Fibroblast of pulmonary artery (primary cell): ENCODE measurements at regions not wholly inside any gene's neighbourhood (a gene's known extent, or its start where the extent isn't known, plus 50 kb on each side); places are given as distances from the start of the nearest gene placed in this dataset.

Experiments used
- DNase-seq: peaks from one replicate; pipeline ENCODE4 v3.0.0-alpha.2; 2010; ENCODE audit warnings: low read depth
- H3K4me3 ChIP-seq: replicated peaks from 2 replicates; pipeline ENCODE4 v1.5.1; 2011; ENCODE audit warnings: low read depth, mild to moderate bottlenecking, control low read depth, low read length, moderate library complexity
- CTCF ChIP-seq: IDR thresholded peaks from 2 replicates; pipeline ENCODE4 v1.5.1; 2011; ENCODE audit warnings: mild to moderate bottlenecking, control low read depth, low read length, inconsistent platforms; ENCODE audit errors: missing control alignments

- no peak overlapping the region for H3K4me3 ChIP-seq
- TF ChIP-seq CTCF: no peak
- DNase-seq: no peak
These were observed 59.2 kb upstream of the MYCBP2 start for GRCh38 chr13:77386046-77386445.

- DNase-seq: no peak
- H3K4me3 ChIP-seq: no peak overlapping the region
- TF ChIP-seq CTCF: no peak
These were observed 58.1 kb upstream of the MYCBP2 start for GRCh38 chr13:77384999-77385398.

GRCh38 chr13:77383097-77383496, 56.2 kb upstream of the MYCBP2 start:
- DNase-seq: no peak
- H3K4me3 ChIP-seq: no peak overlapping the region
- no peak for TF ChIP-seq CTCF

GRCh38 chr13:77381059-77381458, 54.2 kb upstream of the MYCBP2 start:
- H3K4me3 ChIP-seq: no peak overlapping the region
- DNase-seq: no peak
- no peak for TF ChIP-seq CTCF

- no peak for TF ChIP-seq CTCF
- no peak for DNase-seq
- no peak overlapping the region for H3K4me3 ChIP-seq
These were observed 52.6 kb upstream of the MYCBP2 start for GRCh38 chr13:77379508-77379907.

- no peak for DNase-seq
- H3K4me3 ChIP-seq: no peak overlapping the region
- no peak for TF ChIP-seq CTCF
These were observed 51.8 kb upstream of the MYCBP2 start for GRCh38 chr13:77378662-77379061.

- TF ChIP-seq CTCF: no peak
- DNase-seq: no peak
- no peak overlapping the region for H3K4me3 ChIP-seq
These were observed 50.1 kb upstream of the MYCBP2 start for GRCh38 chr13:77377016-77377415.
